K562 (cell line): ENCODE measurements at regions not wholly inside any gene's neighbourhood (a gene's known extent, or its start where the extent isn't known, plus 50 kb on each side); places are given as distances from the start of the nearest gene placed in this dataset.
A peak's percentile ranks its signal among the peaks of the same experiment; 100 is the strongest.

ENCODE experiments used
- ATAC-seq: fragments of 200-7000 bp; cut with Tn5 transposase; 3 replicates; pipeline ENCODE4 v1.9.1; 2020; ENCODE audit warnings: moderate library complexity
- BruUV-seq: library from RNA; stranded (reverse); fragments of 400-500 nt; replicated peaks from 2 replicates; lab custom pipeline; 2021; lab: Mats Ljungman, UMichigan
- CTCF ChIA-PET: fragments of 300-600 bp; formaldehyde crosslinking; extraction: SDS; loops from one replicate; lab custom pipeline; 2021; ENCODE audit warnings: low intra/inter-chr PET ratio; lab: Yijun Ruan, JAX
- POLR2A ChIA-PET: fragments of 300-600, 350-650 bp; sonication (Branson Sonifier 250); formaldehyde crosslinking; extraction: SDS; loops from one replicate; lab custom pipeline; 2021; ENCODE audit warnings: antibody characterized with exemption, inconsistent platforms; lab: Yijun Ruan, JAX
- DNase-seq, 4 experiments: peaks; one replicate each; pipeline versions ENCODE4 v3.0.0 to v3.0.0-alpha.2; 2011 to 2018; ENCODE audit warnings: low spot score in 3 of 4, mixed read lengths in 3 of 4; ENCODE audit errors: extremely low read depth in 1 of 4
- FAIRE-seq: peaks from 2 replicates; lab custom pipeline; 2011; peaks lifted over from hg19 to GRCh38; lab: Jason Lieb, UNC
- H2AFZ ChIP-seq: 2 replicates; pipeline ENCODE4 v1.6.0; 2011; ENCODE audit warnings: low read depth, low read length, control low read depth, inconsistent platforms
- H3K27ac ChIP-seq: fragments of 200-600 bp; 3 replicates; pipeline ENCODE4 v1.8.0; 2011; ENCODE audit warnings: low read depth, mild to moderate bottlenecking, control low read depth, inconsistent platforms, low read length, moderate library complexity, mixed read lengths; ENCODE audit errors: extremely low read depth
- H3K27me3 ChIP-seq, 2 experiments: fragments of 300-600 bp in 1 of 2; 2 replicates in 1 of 2; 3 replicates in 1 of 2; pipeline versions ENCODE4 v1.6.0 to v1.8.0; 2011; ENCODE audit warnings: inconsistent platforms in 2 of 2, low read length in 2 of 2, mild to moderate bottlenecking in 1 of 2, mixed read lengths in 1 of 2, moderate library complexity in 1 of 2; ENCODE audit not compliant: control insufficient read depth in 2 of 2, insufficient read depth in 2 of 2
- H3K36me3 ChIP-seq: fragments of 300-600 bp; 3 replicates; pipeline ENCODE4 v1.8.0; 2011; ENCODE audit warnings: mild to moderate bottlenecking, low read length, inconsistent platforms; ENCODE audit not compliant: control insufficient read depth, insufficient read depth
- H3K4me1 ChIP-seq, 2 experiments: fragments of 200-600 bp in 1 of 2; replicated peaks in 1 of 2; 2 replicates in 1 of 2; 3 replicates in 1 of 2; pipeline versions ENCODE4 v1.5.1 to v1.8.0; 2011; ENCODE audit warnings: inconsistent platforms in 2 of 2, low read length in 2 of 2, mild to moderate bottlenecking in 1 of 2, mixed read lengths in 1 of 2, moderate library complexity in 1 of 2; ENCODE audit not compliant: control insufficient read depth in 2 of 2, insufficient read depth in 2 of 2
- H3K4me2 ChIP-seq: 2 replicates; pipeline ENCODE4 v1.6.1; 2011; ENCODE audit warnings: low read length, control low read depth, inconsistent platforms, mixed read lengths; ENCODE audit not compliant: insufficient read depth
- H3K4me3 ChIP-seq: fragments of 200-600 bp; sonication (generic), shearing (Covaris generic); 2 replicates; pipeline ENCODE4 v1.5.1; 2016; ENCODE audit warnings: control low read depth, inconsistent platforms
- H3K79me2 ChIP-seq: fragments of 200-600 bp; 3 replicates; pipeline ENCODE4 v1.8.0; 2011; ENCODE audit warnings: low read length, inconsistent platforms; ENCODE audit not compliant: control insufficient read depth, insufficient read depth
- H3K9ac ChIP-seq, 2 experiments: 2 replicates each; pipeline versions ENCODE4 v1.6.0 to v1.6.1; 2011; ENCODE audit warnings: low read depth in 2 of 2, low read length in 2 of 2, control low read depth in 1 of 2, inconsistent platforms in 1 of 2, mild to moderate bottlenecking in 1 of 2, mixed read lengths in 1 of 2; ENCODE audit not compliant: insufficient read depth in 1 of 2
- H3K9me1 ChIP-seq: one replicate; pipeline ENCODE4 v1.6.0; 2011; ENCODE audit warnings: inconsistent platforms, mild to moderate bottlenecking, low read length, moderate library complexity; ENCODE audit not compliant: control insufficient read depth, insufficient read depth
- H3K9me3 ChIP-seq: replicated peaks from 2 replicates; pipeline ENCODE4 v1.5.1; 2011; ENCODE audit warnings: low read depth, low read length, inconsistent platforms; ENCODE audit not compliant: control insufficient read depth, insufficient read depth
- H4K20me1 ChIP-seq: replicated peaks from 2 replicates; pipeline ENCODE4 v1.6.1; 2011; ENCODE audit warnings: low read length, inconsistent platforms, mixed read lengths; ENCODE audit not compliant: control insufficient read depth, insufficient read depth
- MEIS2 ChIP-seq: fragments of 450-650 bp; IDR thresholded peaks from 2 replicates; pipeline ENCODE4 v1.6.1; 2014; ENCODE audit warnings: mild to moderate bottlenecking; ENCODE audit not compliant: partially characterized antibody
- ZFP91 ChIP-seq: sonication (generic); formaldehyde crosslinking; IDR thresholded peaks from 2 replicates; pipeline ENCODE4 v1.8.0; 2022; ENCODE audit warnings: mild to moderate bottlenecking, missing genetic modification reagents
- WGBS: fragments of 100-300 bp; shearing (Covaris generic); methylation state at CpG from one replicate; pipeline ENCODE4 v1.1.6; 2016; ENCODE audit warnings: low coverage, mixed read lengths; ENCODE audit not compliant: insufficient coverage; ENCODE audit errors: missing lambda C conversion rate; 5-methylcytosine and 5-hydroxymethylcytosine counted together
- in situ Hi-C: fragments of 300-500 bp; cut with MboI; formaldehyde crosslinking; loops from 4 replicates; pipeline ENCODE4 v1.15.0; 2018; ENCODE audit warnings: inconsistent platforms, mixed read lengths
- intact Hi-C: fragments of 100-400 bp; cut with micrococcal nuclease; formaldehyde crosslinking; loops from 2 replicates; pipeline ENCODE4 v1.14.2; 2022

- in situ Hi-C loops (no loop called here), intact Hi-C loops (no loop called here)
- no TSS peak for BruUV-seq
- ATAC-seq = no peak; the same call in 2 of the 3 replicates
- Histone ChIP-seq H3K27me3 (0 out of 5 replicates have a peak, but pooled peaks cover 0 to 4% of the 10 kb centered on the region in 2 experiments), H3K4me3 (no peak overlapping the region), H3K9me1 (no peaks in the 10 kb centered on the region), H3K9me3 (no peaks in the 10 kb centered on the region), H4K20me1 (no peaks in the 10 kb centered on the region), H3K4me1 (no peaks in the 10 kb centered on the region), H3K36me3 (no peaks in the 10 kb centered on the region), H3K9ac (no peak overlapping the region), H3K79me2 (no peaks in the 10 kb centered on the region), H2AFZ (no peak overlapping the region), H3K4me2 (no peak overlapping the region)
- peak; percentile 56 for FAIRE-seq
- no peak for DNase-seq
- ChIA-PET CTCF (interaction anchor here (0.6 kb wide), 1 partner anchor 277 kb away, joined by 3 read pairs; no protein-coding TSS in a partner anchor), POLR2A (interaction anchor here (0.6 to 1.5 kb wide), 3 partner anchors 9 to 47 kb away, joined by 3 to 7 read pairs (median 4); no protein-coding TSS in a partner anchor)
- WGBS = 0% methylated on average over 9 of the region's 9 CpGs
- no peak for TF ChIP-seq ZFP91 (CRISPR knock-in tag)
- TF ChIP-seq MEIS2 = peak; percentile 38
- TF ChIP-seq, all 486 proteins: peak for 1
- H3K27ac ChIP-seq = no peak overlapping the region
Measured at GRCh38 chr2:176976736-176977685, 235.6 kb upstream of the HNRNPA3 start.
